HT-29 (cell line): ENCODE measurements at regions not wholly inside any gene's neighbourhood (a gene's known extent, or its start where the extent isn't known, plus 50 kb on each side); places are given as distances from the start of the nearest gene placed in this dataset.
"Not testable (repeated sequence)": the region's sequence is repeated elsewhere in the genome, so short reads cannot be mapped to it uniquely, and the experiment has no call there.

Source experiments
- DNase-seq: peaks from one replicate; pipeline ENCODE4 v3.0.0-alpha.2; 2015; ENCODE audit warnings: low spot score

GRCh38 chr3:35482566-35482965 lies 156.8 kb upstream of the ARPP21 start:
- not testable (repeated sequence) for DNase-seq

- no peak for DNase-seq
These were observed 156.2 kb upstream of the ARPP21 start for GRCh38 chr3:35483131-35483530.

- no peak for DNase-seq
These were observed 154.3 kb upstream of the ARPP21 start for GRCh38 chr3:35484929-35485530.

- no peak for DNase-seq
These were observed 153.0 kb upstream of the ARPP21 start for GRCh38 chr3:35486295-35486694.

GRCh38 chr3:35487376-35487775 lies 151.9 kb upstream of the ARPP21 start:
- no peak for DNase-seq

- no peak for DNase-seq
These were observed 150.8 kb upstream of the ARPP21 start for GRCh38 chr3:35488526-35488925.

GRCh38 chr3:35492841-35493240 lies 146.5 kb upstream of the ARPP21 start:
- DNase-seq = no peak

GRCh38 chr3:35498506-35499210 lies 140.7 kb upstream of the ARPP21 start:
- no peak for DNase-seq

- DNase-seq = no peak
These were observed 138.5 kb upstream of the ARPP21 start for GRCh38 chr3:35500641-35501350.

- no peak for DNase-seq
These were observed 136.6 kb upstream of the ARPP21 start for GRCh38 chr3:35502699-35503098.

GRCh38 chr3:35505181-35505580 lies 134.1 kb upstream of the ARPP21 start:
- no peak for DNase-seq

- no peak for DNase-seq
These were observed 133.6 kb upstream of the ARPP21 start for GRCh38 chr3:35505772-35506171.

GRCh38 chr3:35519936-35520335 lies 119.4 kb upstream of the ARPP21 start:
- DNase-seq = no peak

GRCh38 chr3:35521196-35521595 lies 118.1 kb upstream of the ARPP21 start:
- no peak for DNase-seq

GRCh38 chr3:35522450-35522849 lies 116.9 kb upstream of the ARPP21 start:
- DNase-seq = no peak

- no peak for DNase-seq
These were observed 116.3 kb upstream of the ARPP21 start for GRCh38 chr3:35523074-35523473.

GRCh38 chr3:35523838-35524237 lies 115.5 kb upstream of the ARPP21 start:
- DNase-seq = no peak

- DNase-seq = no peak
These were observed 114.5 kb upstream of the ARPP21 start for GRCh38 chr3:35524856-35525255.

GRCh38 chr3:35528728-35529127 lies 110.6 kb upstream of the ARPP21 start:
- DNase-seq = no peak

- DNase-seq = no peak
These were observed 110.0 kb upstream of the ARPP21 start for GRCh38 chr3:35529337-35529736.

- no peak for DNase-seq
These were observed 102.1 kb upstream of the ARPP21 start for GRCh38 chr3:35537265-35537664.

- DNase-seq = no peak
These were observed 94.3 kb upstream of the ARPP21 start for GRCh38 chr3:35544976-35545375.

GRCh38 chr3:35549690-35550089 lies 89.6 kb upstream of the ARPP21 start:
- DNase-seq = no peak
